HUES48 (cell line): ENCODE measurements at regions not wholly inside any gene's neighbourhood (a gene's known extent, or its start where the extent isn't known, plus 50 kb on each side); places are given as distances from the start of the nearest gene placed in this dataset.

Source experiments
- H3K27ac ChIP-seq: one replicate; pipeline ENCODE4 v1.7.0; 2013; ENCODE audit warnings: low read depth, low read length, inconsistent platforms
- H3K27me3 ChIP-seq: 2 replicates; pipeline ENCODE4 v1.6.1; 2013; ENCODE audit warnings: mild to moderate bottlenecking, low read length; ENCODE audit not compliant: control insufficient read depth, insufficient read depth
- H3K36me3 ChIP-seq: 2 replicates; pipeline ENCODE4 v1.6.1; 2013; ENCODE audit warnings: low read length; ENCODE audit not compliant: control insufficient read depth, insufficient read depth
- H3K4me1 ChIP-seq: 2 replicates; pipeline ENCODE4 v1.6.1; 2013; ENCODE audit warnings: mild to moderate bottlenecking, low read length; ENCODE audit not compliant: control insufficient read depth, insufficient read depth
- H3K4me3 ChIP-seq: 2 replicates; pipeline ENCODE4 v1.5.1; 2013; ENCODE audit warnings: mild to moderate bottlenecking, low read depth, low read length
- H3K9ac ChIP-seq: 2 replicates; pipeline ENCODE4 v1.6.1; 2013; ENCODE audit warnings: mild to moderate bottlenecking, low read depth, low read length, moderate library complexity
- H3K9me3 ChIP-seq: 2 replicates; pipeline ENCODE4 v1.6.1; 2013; ENCODE audit warnings: low read length; ENCODE audit not compliant: control insufficient read depth, insufficient read depth

- no peaks in the 10 kb centered on the region for H3K9me3 ChIP-seq
- no peaks in the 10 kb centered on the region for H3K27me3 ChIP-seq
- no peak overlapping the region for H3K4me3 ChIP-seq
- no peaks in the 10 kb centered on the region for H3K36me3 ChIP-seq
- H3K9ac ChIP-seq, result no peak overlapping the region
- peaks cover 7% of the 10 kb centered on the region; the same call in 1 of the 2 replicates for H3K4me1 ChIP-seq
- no peak overlapping the region for H3K27ac ChIP-seq
Measured at GRCh38 chr2:8416849-8417832, 264.7 kb upstream of the ID2 start.

- Histone ChIP-seq H3K4me3 (no peak overlapping the region), H3K27me3 (no peaks in the 10 kb centered on the region), H3K27ac (no peak overlapping the region), H3K9ac (no peak overlapping the region), H3K9me3 (no peaks in the 10 kb centered on the region), H3K36me3 (no peaks in the 10 kb centered on the region), H3K4me1 (no peaks in the 10 kb centered on the region)
Measured at GRCh38 chr2:8418721-8419120, 263.1 kb upstream of the ID2 start.

- H3K9me3 ChIP-seq, result no peaks in the 10 kb centered on the region
- H3K4me3 ChIP-seq, result no peak overlapping the region
- no peak overlapping the region for H3K27ac ChIP-seq
- no peak overlapping the region for H3K9ac ChIP-seq
- no peaks in the 10 kb centered on the region for H3K36me3 ChIP-seq
- no peaks in the 10 kb centered on the region for H3K27me3 ChIP-seq
- H3K4me1 ChIP-seq, result no peaks in the 10 kb centered on the region
Measured at GRCh38 chr2:8421658-8422449, 260.0 kb upstream of the ID2 start.

GRCh38 chr2:8422450-8422800 lies 259.4 kb upstream of the ID2 start:
- H3K36me3 ChIP-seq, result no peaks in the 10 kb centered on the region

DNA sequence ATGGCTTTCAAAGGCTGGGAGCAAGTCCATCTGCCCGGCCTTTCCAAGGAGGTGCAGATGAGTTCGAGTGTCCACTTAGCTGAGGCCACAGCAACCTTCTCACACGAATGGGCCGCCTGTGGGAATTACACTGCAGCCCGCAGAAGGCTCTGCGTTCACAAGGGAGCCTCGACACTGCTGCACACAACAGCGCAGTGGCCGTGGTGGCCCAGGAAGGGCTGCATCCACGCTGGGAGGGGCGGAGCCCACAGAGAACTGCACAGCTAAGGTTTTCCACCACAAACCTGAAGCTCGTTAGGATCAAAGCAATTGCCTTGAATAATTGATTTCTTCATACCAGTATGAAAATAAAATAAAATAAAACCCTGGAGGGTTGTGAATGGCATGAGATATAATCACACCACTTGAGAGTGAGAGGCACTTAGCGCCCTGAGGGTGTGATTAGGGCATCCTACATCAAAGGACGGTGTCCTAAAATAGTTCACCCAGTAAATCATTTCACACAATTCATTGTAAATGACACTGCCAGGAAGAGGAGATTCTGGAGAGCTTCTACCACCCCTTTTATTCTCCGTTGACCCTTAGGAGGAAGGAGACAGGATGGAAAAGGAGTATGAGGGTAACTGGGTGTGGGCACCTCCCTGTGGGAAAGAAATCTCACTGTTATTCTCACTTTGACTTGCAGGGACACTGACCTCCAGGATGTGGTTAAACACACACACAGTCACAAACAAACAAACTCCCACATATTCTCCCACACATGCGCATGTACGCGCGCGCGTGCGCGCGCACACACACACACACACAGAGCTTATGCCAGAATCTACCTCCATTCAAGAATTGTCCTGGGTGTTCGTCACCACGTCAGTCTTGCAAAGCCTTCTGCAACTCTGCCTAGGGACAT lies 256.6 kb upstream of the ID2 start:
- Histone ChIP-seq H3K4me3 (no peak overlapping the region), H3K36me3 (no peaks in the 10 kb centered on the region), H3K4me1 (no peaks in the 10 kb centered on the region), H3K27ac (no peak overlapping the region), H3K27me3 (no peaks in the 10 kb centered on the region), H3K9me3 (no peaks in the 10 kb centered on the region), H3K9ac (no peak overlapping the region)

More at GRCh38 chr2:8422450-8422800, 259.4 kb upstream of the ID2 start:
- Histone ChIP-seq H3K4me3 (no peak overlapping the region), H3K9ac (no peak overlapping the region), H3K27me3 (no peaks in the 10 kb centered on the region), H3K27ac (no peak overlapping the region), H3K4me1 (no peaks in the 10 kb centered on the region), H3K9me3 (no peaks in the 10 kb centered on the region)

DNA sequence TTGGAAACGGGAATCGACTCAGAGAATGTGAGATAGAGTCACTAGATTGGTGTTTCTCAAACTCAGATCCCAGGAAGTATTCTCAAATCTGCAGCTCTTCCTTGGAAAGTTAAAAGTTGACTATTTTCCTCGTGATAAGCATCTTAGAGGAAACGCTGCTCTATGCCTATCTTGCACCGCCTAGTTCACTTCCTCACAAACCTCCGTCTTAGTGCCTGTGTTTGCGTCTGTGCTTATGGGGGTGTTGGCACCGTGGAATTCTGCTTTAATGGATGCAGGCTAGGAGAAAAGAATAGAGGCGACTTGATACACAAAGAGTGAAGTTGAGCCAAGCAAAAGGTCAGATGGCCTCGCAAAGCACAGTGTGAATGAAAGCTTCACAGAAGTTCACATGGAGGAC lies 255.3 kb upstream of the ID2 start:
- Histone ChIP-seq H3K9ac (no peak overlapping the region), H3K4me3 (no peak overlapping the region), H3K9me3 (no peaks in the 10 kb centered on the region), H3K27me3 (no peaks in the 10 kb centered on the region), H3K36me3 (no peaks in the 10 kb centered on the region), H3K4me1 (no peaks in the 10 kb centered on the region), H3K27ac (no peak overlapping the region)

DNA sequence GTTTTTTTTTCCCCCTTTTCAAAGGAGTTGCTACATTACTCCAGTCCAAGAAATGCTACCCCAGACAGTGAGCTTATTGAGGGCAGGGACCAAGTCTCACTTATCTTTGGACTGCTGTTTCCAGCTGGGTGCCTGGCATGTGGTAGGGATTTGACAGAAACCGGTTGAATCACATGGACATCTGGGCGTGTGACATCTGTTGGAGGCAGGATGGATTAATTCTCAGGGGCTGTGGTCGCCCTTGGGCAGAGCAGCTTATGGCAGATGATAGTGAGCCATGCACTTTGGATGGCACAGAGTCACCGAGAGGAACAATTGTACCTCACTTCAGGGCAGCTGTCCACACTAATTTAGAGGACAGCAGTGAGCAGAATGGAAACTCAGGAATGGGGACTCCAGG lies 254.6 kb upstream of the ID2 start:
- H3K4me1 ChIP-seq, result no peaks in the 10 kb centered on the region
- H3K36me3 ChIP-seq, result no peaks in the 10 kb centered on the region
- no peaks in the 10 kb centered on the region for H3K27me3 ChIP-seq
- no peaks in the 10 kb centered on the region for H3K9me3 ChIP-seq
- H3K27ac ChIP-seq, result no peak overlapping the region
- H3K4me3 ChIP-seq, result no peak overlapping the region
- no peak overlapping the region for H3K9ac ChIP-seq

DNA sequence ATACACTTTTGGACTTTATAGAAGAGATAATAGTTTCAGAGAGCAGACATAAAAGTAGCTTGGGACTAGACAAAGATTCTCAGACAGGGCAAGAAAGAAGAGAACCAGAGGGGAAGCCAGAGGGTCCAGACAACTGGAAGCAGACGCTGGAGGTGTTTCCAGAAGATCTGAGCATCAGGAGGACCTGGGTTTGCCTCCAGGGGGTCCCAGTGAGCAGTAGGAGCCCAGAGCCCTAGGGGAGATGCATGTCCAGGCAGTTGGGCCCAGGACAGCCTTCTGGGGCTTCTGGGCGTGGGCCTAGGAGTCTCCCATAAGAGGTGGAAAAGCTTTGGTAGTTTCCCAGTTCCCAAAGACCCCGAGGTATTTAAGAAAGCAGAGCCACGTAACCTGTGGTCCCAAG lies 251.2 kb upstream of the ID2 start:
- Histone ChIP-seq H3K9ac (no peak overlapping the region), H3K9me3 (no peaks in the 10 kb centered on the region), H3K36me3 (no peaks in the 10 kb centered on the region), H3K4me1 (peaks cover 4% of the 10 kb centered on the region; the same call in 1 of the 2 replicates), H3K27me3 (no peaks in the 10 kb centered on the region), H3K4me3 (no peak overlapping the region), H3K27ac (no peak overlapping the region)

DNA sequence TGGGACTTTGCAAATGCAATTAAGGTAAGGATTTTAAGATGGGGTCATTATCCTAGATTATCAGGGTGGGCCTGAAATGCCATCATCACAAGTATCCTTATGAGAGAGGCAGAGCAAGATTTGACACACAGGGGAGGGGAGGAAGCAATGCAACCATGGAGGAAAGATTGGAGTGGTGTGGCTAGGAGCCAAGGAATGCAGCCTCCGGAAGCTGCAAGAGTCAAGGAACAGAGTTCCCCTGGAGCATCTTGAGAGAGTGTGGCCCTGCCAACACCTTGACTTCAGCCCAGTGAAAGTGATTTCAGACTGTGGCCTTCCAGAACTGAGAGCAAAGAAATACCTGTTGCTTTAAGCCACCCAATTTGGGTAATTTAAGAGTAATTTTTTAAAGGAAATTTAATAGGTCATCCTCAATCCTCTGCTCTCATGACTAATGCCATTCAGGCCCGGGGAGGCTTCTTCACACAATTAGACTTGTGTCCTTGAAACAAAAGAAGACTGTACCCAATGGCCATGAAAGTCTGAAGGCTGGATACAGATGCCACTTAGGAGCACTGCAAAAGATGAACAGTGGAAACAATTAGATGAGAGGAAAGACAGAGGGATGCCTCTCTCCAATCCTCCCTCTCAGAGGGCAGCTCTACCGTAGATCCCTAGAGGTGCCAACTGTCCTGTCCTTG lies 250.3 kb upstream of the ID2 start:
- H3K27me3 ChIP-seq, result no peaks in the 10 kb centered on the region
- H3K4me3 ChIP-seq, result no peak overlapping the region
- H3K4me1 ChIP-seq, result peaks cover 13% of the 10 kb centered on the region
- H3K9me3 ChIP-seq, result no peaks in the 10 kb centered on the region
- no peak overlapping the region for H3K27ac ChIP-seq
- no peak overlapping the region for H3K9ac ChIP-seq
- no peaks in the 10 kb centered on the region for H3K36me3 ChIP-seq

GRCh38 chr2:8432706-8433336 lies 249.0 kb upstream of the ID2 start:
- H3K9ac ChIP-seq, result no peak overlapping the region
- no peak overlapping the region for H3K4me3 ChIP-seq
- no peak overlapping the region for H3K27ac ChIP-seq
- H3K27me3 ChIP-seq, result no peaks in the 10 kb centered on the region
- H3K9me3 ChIP-seq, result peaks cover under 1% of the 10 kb centered on the region; the same call in 1 of the 2 replicates
- no peaks in the 10 kb centered on the region for H3K36me3 ChIP-seq
- H3K4me1 ChIP-seq, result peaks cover 13% of the 10 kb centered on the region
